HepG2 (cell line): ENCODE measurements at regions not wholly inside any gene's neighbourhood (a gene's known extent, or its start where the extent isn't known, plus 50 kb on each side); places are given as distances from the start of the nearest gene placed in this dataset.

Experiments used
- ATAC-seq: fragments of 200-7000 bp; cut with Tn5 transposase; 3 replicates; pipeline ENCODE4 v1.9.1; 2020; ENCODE audit warnings: mild to moderate bottlenecking, moderate library complexity
- BruUV-seq: library from RNA; stranded (reverse); fragments of 400-500 nt; replicated peaks from 2 replicates; lab custom pipeline; 2021; lab: Mats Ljungman, UMichigan
- CTCF ChIA-PET: fragments of 300-600 bp; formaldehyde crosslinking; extraction: SDS; loops from one replicate; lab custom pipeline; 2021; ENCODE audit warnings: low total read pairs, inconsistent platforms, low intra/inter-chr PET ratio; lab: Yijun Ruan, JAX
- POLR2A ChIA-PET: fragments of 350-600 bp; sonication (Branson Sonifier 250); formaldehyde crosslinking; loops from one replicate; lab custom pipeline; 2020; ENCODE audit warnings: antibody characterized with exemption, inconsistent platforms; lab: Yijun Ruan, JAX
- DNase-seq: peaks from one replicate; pipeline ENCODE4 v3.0.0-alpha.2; 2015; ENCODE audit warnings: low spot score
- FAIRE-seq: peaks from 3 replicates; lab custom pipeline; 2011; peaks lifted over from hg19 to GRCh38; lab: Jason Lieb, UNC
- H2AFZ ChIP-seq: one replicate; pipeline ENCODE4 v1.6.1; 2011; ENCODE audit warnings: low read length, inconsistent platforms
- H3K27ac ChIP-seq: fragments of 300-600 bp; 3 replicates; pipeline ENCODE4 v1.8.0; 2011; ENCODE audit warnings: mixed run types, mild to moderate bottlenecking, mixed read lengths, low read length, inconsistent platforms; ENCODE audit not compliant: insufficient read depth; ENCODE audit errors: extremely low read length
- H3K27me3 ChIP-seq, 2 experiments: fragments of 200-600 bp in 1 of 2; 2 replicates in 1 of 2; 3 replicates in 1 of 2; pipeline versions ENCODE4 v1.6.0 to v1.8.0; 2011; ENCODE audit warnings: low read length in 2 of 2, mild to moderate bottlenecking in 2 of 2, moderate library complexity in 2 of 2, inconsistent platforms in 1 of 2; ENCODE audit not compliant: insufficient read depth in 2 of 2, control insufficient read depth in 1 of 2
- H3K36me3 ChIP-seq, 2 experiments: fragments of 200-600 bp in 1 of 2; replicated peaks in 1 of 2; 2 replicates in 1 of 2; 3 replicates in 1 of 2; pipeline versions ENCODE4 v1.5.1 to v1.8.0; 2011; ENCODE audit warnings: low read length in 2 of 2, inconsistent platforms in 1 of 2; ENCODE audit not compliant: insufficient read depth in 2 of 2, control insufficient read depth in 1 of 2
- H3K4me1 ChIP-seq: 2 replicates; pipeline ENCODE4 v1.5.1; 2012; ENCODE audit warnings: low read length, inconsistent platforms; ENCODE audit not compliant: insufficient read depth
- H3K4me2 ChIP-seq: 2 replicates; pipeline ENCODE4 v1.6.0; 2011; ENCODE audit warnings: low read depth, low read length, inconsistent platforms
- H3K4me3 ChIP-seq, 3 experiments: fragments of 200-600 bp in 1 of 3; sonication (generic), shearing (Covaris generic) in 1 of 3; replicated peaks in 1 of 3; 2 replicates each; pipeline ENCODE4 v1.5.1; 2011 to 2016; ENCODE audit warnings: low read length in 3 of 3, inconsistent platforms in 2 of 3, low read depth in 2 of 3, mild to moderate bottlenecking in 2 of 3, control low read depth in 1 of 3, mixed read lengths in 1 of 3; ENCODE audit not compliant: insufficient read depth in 1 of 3
- H3K79me2 ChIP-seq: one replicate; pipeline ENCODE4 v1.6.1; 2011; ENCODE audit warnings: low read length, inconsistent platforms; ENCODE audit not compliant: insufficient read depth
- H3K9ac ChIP-seq: 2 replicates; pipeline ENCODE4 v1.6.0; 2011; ENCODE audit warnings: mild to moderate bottlenecking, low read depth, low read length, inconsistent platforms; ENCODE audit not compliant: insufficient read depth
- H3K9me3 ChIP-seq: 2 replicates; pipeline ENCODE4 v1.5.1; 2012; ENCODE audit warnings: mild to moderate bottlenecking, low read length
- H4K20me1 ChIP-seq: 2 replicates; pipeline ENCODE4 v1.6.0; 2011; ENCODE audit warnings: inconsistent platforms, mild to moderate bottlenecking, low read length, moderate library complexity; ENCODE audit not compliant: insufficient read depth
- CEBPB ChIP-seq: IDR thresholded peaks from 2 replicates; pipeline ENCODE4 v1.6.1; 2011; ENCODE audit warnings: low read depth, low read length, improper control_type of control experiment, borderline replicate concordance
- HMG20B ChIP-seq: conservative IDR thresholded peaks from 2 replicates; pipeline ENCODE4 v1.6.1; 2016; ENCODE audit warnings: missing genetic modification reagents, missing compliant biosample characterization
- MIXL1 ChIP-seq: IDR thresholded peaks from 2 replicates; pipeline ENCODE4 v1.6.1; 2016
- ZBTB4 ChIP-seq: sonication (generic); formaldehyde crosslinking; IDR thresholded peaks from 2 replicates; pipeline ENCODE4 v1.4.0; 2020; ENCODE audit warnings: missing genetic modification reagents, mild to moderate bottlenecking, borderline replicate concordance
- ZFP1 ChIP-seq: IDR thresholded peaks from 2 replicates; pipeline ENCODE4 v1.6.1; 2016
- ZNF235 ChIP-seq: sonication (generic); formaldehyde crosslinking; IDR thresholded peaks from 2 replicates; pipeline ENCODE4 v1.8.1; 2023; ENCODE audit warnings: mild to moderate bottlenecking, missing genetic modification reagents, borderline replicate concordance
- ZNF615 ChIP-seq: sonication (generic); formaldehyde crosslinking; IDR thresholded peaks from 2 replicates; pipeline ENCODE4 v1.5.0; 2020; ENCODE audit warnings: mild to moderate bottlenecking, missing genetic modification reagents, borderline replicate concordance
- ZNF660 ChIP-seq: sonication (generic); formaldehyde crosslinking; IDR thresholded peaks from 2 replicates; pipeline ENCODE4 v1.5.1; 2020; ENCODE audit warnings: mild to moderate bottlenecking, low read depth, missing genetic modification reagents, borderline replicate concordance
- ZSCAN9 ChIP-seq: IDR thresholded peaks from 2 replicates; pipeline ENCODE4 v1.6.1; 2016; ENCODE audit warnings: borderline replicate concordance
- WGBS: methylation state at CpG from one replicate; pipeline ENCODE4 v1.1.6; 2017; ENCODE audit warnings: low lambda C conversion rate; 5-methylcytosine and 5-hydroxymethylcytosine counted together
- in situ Hi-C: cut with HindIII; loops from 2 replicates; pipeline ENCODE4 v1.10.0; 2017; ENCODE audit warnings: low pct_unique_long_range_greater_than_20kb; ENCODE audit not compliant: extremely low pct_ligation_motif_present
- intact Hi-C: fragments of 100-400 bp; cut with micrococcal nuclease; formaldehyde crosslinking; loops from one replicate; pipeline ENCODE4 v1.10.0; 2022; ENCODE audit not compliant: unreplicated experiment

- TF ChIP-seq HMG20B (CRISPR knock-in tag) = no peak
- TF ChIP-seq ZFP1 = no peak
- TF ChIP-seq ZNF615 = no peak
- no peak for TF ChIP-seq ZNF235 (CRISPR knock-in tag)
- TF ChIP-seq ZSCAN9 (CRISPR knock-in tag) = no peak
- TF ChIP-seq, all 625 proteins: peak for 0
Observed at GRCh38 chr10:31700181-31700611, 228.4 kb downstream of the ARHGAP12 start (continued).

GRCh38 chr10:31698181-31698830 is 230.3 kb downstream of the ARHGAP12 start:
- ATAC-seq = no peak
- Histone ChIP-seq H3K9me3 (peaks cover 9% of the 10 kb centered on the region), H3K4me2 (no peak overlapping the region), H4K20me1 (no peaks in the 10 kb centered on the region), H3K36me3 (no peaks in the 10 kb centered on the region), H2AFZ (no peak overlapping the region), H3K9ac (no peak overlapping the region), H3K27me3 (peaks cover 5 to 37% of the 10 kb centered on the region in 2 experiments; a peak in 3 of 5 replicates), H3K27ac (no peak overlapping the region), H3K79me2 (no peaks in the 10 kb centered on the region), H3K4me3 (no peak overlapping the region), H3K4me1 (no peaks in the 10 kb centered on the region)
- intact Hi-C loops (no loop called here), in situ Hi-C loops (no loop called here)
- no TSS peak for BruUV-seq
- TF ChIP-seq ZBTB4 (no peak), CEBPB (0 out of 2 replicates have a peak, but pooled peaks have one; percentile 23), ZNF660 (no peak), MIXL1 (CRISPR knock-in tag) (no peak)
- no peak for DNase-seq
- POLR2A ChIA-PET = no interaction called here
- WGBS = 36% methylated on average over 11 of the region's 11 CpGs
- FAIRE-seq = no peak
- CTCF ChIA-PET = no interaction called here
